ENCODE measurements at regions not wholly inside any gene's neighbourhood (a gene's known extent, or its start where the extent isn't known, plus 50 kb on each side); places are given as distances from the start of the nearest gene placed in this dataset.

- no peak for DNase-seq (ENCODE audit: low read depth)
- no peak for TF ChIP-seq CTCF (IDR thresholded peaks at IDR 0.05; ENCODE audit: insufficient read depth, low read depth, low read length, missing control alignments)
- H3K4me3 ChIP-seq (ENCODE audit: low read length): no peak overlapping the region
Observed at GRCh38 chr7:41149576-41149975, 553.3 kb downstream of the INHBA start.

DNA sequence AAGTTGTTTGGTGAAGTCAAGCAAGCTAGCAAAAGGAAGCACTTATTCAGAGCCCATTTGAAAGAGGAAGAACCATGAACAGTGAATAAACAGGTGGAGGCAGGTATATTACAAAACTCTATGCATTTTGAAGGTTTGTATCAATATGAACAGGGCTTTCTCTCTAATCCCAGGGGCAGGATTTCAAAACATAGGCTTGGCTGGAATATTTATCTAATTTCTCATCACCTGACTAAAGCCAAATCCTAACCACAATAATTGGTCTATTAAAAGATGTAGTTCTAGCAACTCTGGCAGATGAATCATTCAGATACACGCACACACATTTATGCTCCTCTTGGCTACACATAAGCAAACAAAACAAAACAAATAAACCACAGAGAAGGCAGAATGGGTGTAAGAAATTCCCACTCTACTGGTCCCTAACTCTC is 554.4 kb downstream of the INHBA start:
- TF ChIP-seq CTCF (IDR thresholded peaks at IDR 0.05; ENCODE audit: insufficient read depth, low read depth, low read length, missing control alignments): no peak
- no peak overlapping the region for H3K4me3 ChIP-seq (ENCODE audit: low read length)
- DNase-seq (ENCODE audit: low read depth): peak; percentile 97

DNA sequence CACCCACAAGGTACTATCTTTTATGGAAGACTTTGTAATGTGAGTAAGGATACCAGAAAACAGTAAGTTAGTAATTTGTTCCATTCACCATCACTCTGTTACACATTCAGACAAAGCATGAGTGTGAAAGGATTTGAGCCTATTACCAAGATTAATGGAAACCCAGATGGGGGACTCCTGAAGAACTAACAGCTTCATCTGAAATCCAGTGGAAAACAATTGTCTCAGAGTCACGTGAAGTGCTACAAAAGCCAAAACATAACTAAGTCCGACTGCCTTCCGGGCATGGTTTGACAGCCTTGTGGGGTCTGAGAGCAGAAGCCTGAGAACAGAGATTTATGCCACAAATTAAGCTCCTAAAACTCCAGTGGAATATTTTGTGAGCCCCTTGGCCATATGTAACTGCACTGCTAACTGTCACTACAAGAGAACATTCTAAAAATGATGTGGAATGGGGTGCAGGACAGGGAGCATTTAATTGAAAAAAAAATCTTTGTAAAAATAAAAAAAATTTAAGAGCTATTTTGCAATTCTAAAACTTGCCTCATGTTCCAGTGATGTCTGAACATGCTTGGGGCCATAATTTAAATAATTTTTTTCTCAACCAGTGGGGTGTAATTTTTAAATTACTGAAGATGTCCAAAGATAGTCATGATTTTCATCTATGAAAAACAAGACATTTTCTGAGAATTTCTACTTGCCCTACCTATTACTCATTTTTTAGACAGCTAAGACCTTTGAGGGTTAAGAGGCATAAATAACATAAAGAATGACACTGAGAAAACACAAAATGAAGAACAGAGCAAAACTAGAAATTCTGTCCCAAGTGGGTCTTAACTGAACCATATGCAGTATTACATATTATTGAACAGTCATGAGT is 555.0 kb downstream of the INHBA start:
- no peak overlapping the region for H3K4me3 ChIP-seq (ENCODE audit: low read length)
- no peak for TF ChIP-seq CTCF (IDR thresholded peaks at IDR 0.05; ENCODE audit: insufficient read depth, low read depth, low read length, missing control alignments)
- peak; percentile 60 for DNase-seq (ENCODE audit: low read depth)

- H3K4me3 ChIP-seq (ENCODE audit: low read length): no peak overlapping the region
- TF ChIP-seq CTCF (IDR thresholded peaks at IDR 0.05; ENCODE audit: insufficient read depth, low read depth, low read length, missing control alignments): no peak
- peak; percentile 63 for DNase-seq (ENCODE audit: low read depth)
Observed at GRCh38 chr7:41146429-41146828, 556.5 kb downstream of the INHBA start.

GRCh38 chr7:41145656-41146055 is 557.2 kb downstream of the INHBA start:
- no peak for TF ChIP-seq CTCF (IDR thresholded peaks at IDR 0.05; ENCODE audit: insufficient read depth, low read depth, low read length, missing control alignments)
- no peak overlapping the region for H3K4me3 ChIP-seq (ENCODE audit: low read length)
- DNase-seq (ENCODE audit: low read depth): no peak

DNA sequence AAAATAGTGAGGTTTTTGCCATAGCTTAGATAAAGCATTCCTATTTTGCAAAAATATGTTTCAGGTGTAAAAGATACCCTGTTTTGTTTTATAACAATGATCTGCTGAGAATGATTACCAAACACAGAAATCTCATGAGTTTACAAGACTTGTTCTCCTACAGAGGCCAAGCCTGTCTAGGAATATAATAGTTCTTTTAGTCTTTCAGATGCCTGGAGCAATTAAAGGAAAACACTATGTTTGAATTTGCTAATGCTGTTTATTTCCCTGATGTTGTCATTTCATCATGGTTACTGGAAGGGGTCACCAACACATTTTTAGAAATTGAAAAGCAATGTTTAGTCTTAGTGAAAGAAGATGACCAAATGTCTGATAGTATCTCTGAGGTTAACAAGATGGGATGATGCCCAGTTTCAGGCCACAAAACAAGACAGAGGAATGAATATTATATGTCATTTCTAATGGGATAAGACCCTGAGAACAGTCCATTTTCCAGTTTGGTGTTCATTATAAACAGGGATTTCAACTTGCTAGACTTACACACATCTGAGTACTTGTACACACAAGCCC is 559.9 kb downstream of the INHBA start:
- no peak for DNase-seq (ENCODE audit: low read depth)
- no peak overlapping the region for H3K4me3 ChIP-seq (ENCODE audit: low read length)
- no peak for TF ChIP-seq CTCF (IDR thresholded peaks at IDR 0.05; ENCODE audit: insufficient read depth, low read depth, low read length, missing control alignments)
